ENCODE measurements at regions not wholly inside any gene's neighbourhood (a gene's known extent, or its start where the extent isn't known, plus 50 kb on each side); places are given as distances from the start of the nearest gene placed in this dataset.

- TF ChIP-seq CTCF (IDR thresholded peaks at IDR 0.05; ENCODE audit: borderline replicate concordance, extremely low read depth, low read length, poor library complexity, severe bottlenecking) (peak; percentile 37), EZH2 (IDR thresholded peaks at IDR 0.05; ENCODE audit: borderline replicate concordance, low read depth, low read length, severe bottlenecking) (no peak)
Observed at GRCh38 chr13:50189450-50189849, 174.2 kb downstream of the KCNRG start.
